HG03520 (cell line): ENCODE measurements at regions not wholly inside any gene's neighbourhood (a gene's known extent, or its start where the extent isn't known, plus 50 kb on each side); places are given as distances from the start of the nearest gene placed in this dataset.
A peak's percentile ranks its signal among the peaks of the same experiment; 100 is the strongest.

ENCODE experiments used
- ATAC-seq: cut with Tn5 transposase; IDR thresholded peaks from one replicate; pipeline ENCODE4 v1.9.1; 2021; ENCODE audit warnings: mild to moderate bottlenecking, moderate library complexity; ENCODE audit not compliant: unreplicated experiment

- no peak for ATAC-seq
Observed at GRCh38 chr2:221100467-221101089, 471.5 kb downstream of the EPHA4 start.

GRCh38 chr2:221102896-221103688 lies 469.0 kb downstream of the EPHA4 start:
- no peak for ATAC-seq

GRCh38 chr2:221103930-221104329 lies 468.2 kb downstream of the EPHA4 start:
- ATAC-seq, result no peak

GRCh38 chr2:221104361-221104811 lies 467.7 kb downstream of the EPHA4 start:
- ATAC-seq, result no peak

- ATAC-seq, result no peak
Observed at GRCh38 chr2:221106241-221106640, 465.9 kb downstream of the EPHA4 start.

GRCh38 chr2:221107424-221107823 lies 464.7 kb downstream of the EPHA4 start:
- no peak for ATAC-seq

GRCh38 chr2:221109552-221109951 lies 462.6 kb downstream of the EPHA4 start:
- no peak for ATAC-seq

GRCh38 chr2:221111739-221112138 lies 460.4 kb downstream of the EPHA4 start:
- ATAC-seq, result no peak

- no peak for ATAC-seq
Observed at GRCh38 chr2:221112744-221113143, 459.4 kb downstream of the EPHA4 start.

- ATAC-seq, result no peak
Observed at GRCh38 chr2:221115944-221116343, 456.2 kb downstream of the EPHA4 start.

GRCh38 chr2:221120643-221121042 lies 451.5 kb downstream of the EPHA4 start:
- peak; percentile 72 for ATAC-seq

- ATAC-seq, result no peak
Observed at GRCh38 chr2:221123396-221123795, 448.7 kb downstream of the EPHA4 start.

- no peak for ATAC-seq
Observed at GRCh38 chr2:221124532-221125240, 447.4 kb downstream of the EPHA4 start.

- no peak for ATAC-seq
Observed at GRCh38 chr2:221125691-221126090, 446.4 kb downstream of the EPHA4 start.

- no peak for ATAC-seq
Observed at GRCh38 chr2:221129657-221130056, 442.4 kb downstream of the EPHA4 start.

GRCh38 chr2:221130431-221130830 lies 441.7 kb downstream of the EPHA4 start:
- ATAC-seq, result no peak

GRCh38 chr2:221133941-221134340 lies 438.2 kb downstream of the EPHA4 start:
- ATAC-seq, result no peak

- no peak for ATAC-seq
Observed at GRCh38 chr2:221134718-221135117, 437.4 kb downstream of the EPHA4 start.

- no peak for ATAC-seq
Observed at GRCh38 chr2:221135699-221136098, 436.4 kb downstream of the EPHA4 start.

GRCh38 chr2:221137385-221137784 lies 434.7 kb downstream of the EPHA4 start:
- ATAC-seq, result no peak

GRCh38 chr2:221142341-221142740 lies 429.8 kb downstream of the EPHA4 start:
- ATAC-seq, result no peak

- ATAC-seq, result no peak
Observed at GRCh38 chr2:221143231-221143630, 428.9 kb downstream of the EPHA4 start.
